WI38 (cell line): ENCODE measurements at regions not wholly inside any gene's neighbourhood (a gene's known extent, or its start where the extent isn't known, plus 50 kb on each side); places are given as distances from the start of the nearest gene placed in this dataset.

Source experiments
- H3K4me3 ChIP-seq: 2 replicates; pipeline ENCODE4 v1.5.1; 2011; ENCODE audit warnings: low read depth, mild to moderate bottlenecking, control low read depth, low read length
- TF ChIP-seq, protein P1 (sequence below): IDR thresholded peaks from 2 replicates; pipeline ENCODE4 v1.5.1; 2012; ENCODE audit warnings: low read depth, mild to moderate bottlenecking, control low read depth, low read length

DNA sequence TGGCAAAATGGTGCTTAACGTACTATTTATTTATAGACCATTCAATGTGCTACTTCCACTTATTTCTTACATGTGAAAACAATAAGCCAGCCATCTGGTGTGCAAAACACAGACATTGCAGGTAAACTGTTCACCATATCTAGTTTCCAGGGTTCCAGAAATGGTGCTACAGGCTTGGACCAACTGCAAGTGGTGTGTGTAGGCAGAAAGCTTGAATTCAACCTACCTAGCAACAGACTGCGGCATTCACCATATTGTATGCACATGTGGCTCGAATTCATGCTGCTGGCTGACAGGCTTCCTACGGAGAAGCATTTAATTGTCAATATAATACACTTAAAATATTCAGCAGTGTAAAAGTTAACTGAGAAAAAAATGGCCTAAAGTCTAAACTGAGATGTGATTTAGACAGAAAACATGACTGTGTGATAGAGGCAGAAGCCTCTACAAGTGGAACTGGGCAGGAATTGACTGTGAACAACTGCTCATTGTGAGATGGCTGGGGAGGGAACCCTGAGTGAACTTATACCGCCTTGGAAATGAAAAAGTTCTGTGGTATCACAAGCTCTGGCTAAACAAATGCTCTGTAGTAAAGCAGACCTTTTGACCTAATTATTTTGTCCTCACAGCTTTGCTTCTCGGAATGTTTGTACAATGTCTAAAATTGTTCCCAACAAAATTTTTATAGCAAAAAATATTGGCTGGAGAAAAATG lies 434.7 kb downstream of the GRIA2 start:
- TF ChIP-seq, protein P1, sequence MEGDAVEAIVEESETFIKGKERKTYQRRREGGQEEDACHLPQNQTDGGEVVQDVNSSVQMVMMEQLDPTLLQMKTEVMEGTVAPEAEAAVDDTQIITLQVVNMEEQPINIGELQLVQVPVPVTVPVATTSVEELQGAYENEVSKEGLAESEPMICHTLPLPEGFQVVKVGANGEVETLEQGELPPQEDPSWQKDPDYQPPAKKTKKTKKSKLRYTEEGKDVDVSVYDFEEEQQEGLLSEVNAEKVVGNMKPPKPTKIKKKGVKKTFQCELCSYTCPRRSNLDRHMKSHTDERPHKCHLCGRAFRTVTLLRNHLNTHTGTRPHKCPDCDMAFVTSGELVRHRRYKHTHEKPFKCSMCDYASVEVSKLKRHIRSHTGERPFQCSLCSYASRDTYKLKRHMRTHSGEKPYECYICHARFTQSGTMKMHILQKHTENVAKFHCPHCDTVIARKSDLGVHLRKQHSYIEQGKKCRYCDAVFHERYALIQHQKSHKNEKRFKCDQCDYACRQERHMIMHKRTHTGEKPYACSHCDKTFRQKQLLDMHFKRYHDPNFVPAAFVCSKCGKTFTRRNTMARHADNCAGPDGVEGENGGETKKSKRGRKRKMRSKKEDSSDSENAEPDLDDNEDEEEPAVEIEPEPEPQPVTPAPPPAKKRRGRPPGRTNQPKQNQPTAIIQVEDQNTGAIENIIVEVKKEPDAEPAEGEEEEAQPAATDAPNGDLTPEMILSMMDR = no peak
- no peak overlapping the region for H3K4me3 ChIP-seq

DNA sequence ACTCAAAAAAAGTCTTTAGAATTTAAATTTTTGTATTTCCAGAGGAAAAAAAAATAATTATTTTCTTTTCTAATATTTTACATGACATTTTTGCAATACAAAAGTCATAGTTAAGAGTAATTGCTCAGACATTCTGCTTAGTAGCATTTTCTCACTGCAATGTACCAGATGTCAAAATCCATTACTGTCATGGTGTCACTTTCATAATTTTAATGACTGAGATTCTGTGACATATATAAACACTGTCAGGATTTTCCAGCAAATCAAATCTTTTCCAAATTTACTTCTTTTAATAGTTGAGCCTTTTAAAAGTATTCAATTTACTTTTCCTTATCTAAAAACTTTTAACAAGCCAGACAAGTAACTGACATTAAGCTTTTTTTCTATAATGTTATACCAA lies 422.7 kb downstream of the GRIA2 start:
- TF ChIP-seq, protein P1 = no peak
- no peak overlapping the region for H3K4me3 ChIP-seq

DNA sequence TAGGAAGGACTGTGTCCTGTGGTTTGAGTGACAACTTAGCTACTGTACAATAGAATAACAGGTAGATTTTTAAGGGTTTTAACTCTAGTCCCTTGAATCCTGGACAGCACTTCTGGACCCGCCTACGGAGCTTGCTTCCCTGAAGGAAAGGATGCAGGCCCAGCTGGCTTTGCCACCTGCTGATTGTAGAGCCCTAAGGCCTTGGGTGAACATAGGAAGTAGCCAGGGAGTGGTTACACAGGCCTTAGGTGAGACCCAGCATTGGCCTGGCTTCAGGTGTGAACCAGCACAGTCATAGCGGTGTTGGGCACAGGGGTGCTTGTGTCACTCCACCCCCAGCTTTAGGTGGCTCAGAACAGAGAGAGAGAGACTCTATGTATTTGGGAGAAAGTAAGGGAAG lies 413.5 kb downstream of the GRIA2 start:
- no peak overlapping the region for H3K4me3 ChIP-seq
- TF ChIP-seq, protein P1 = no peak

DNA sequence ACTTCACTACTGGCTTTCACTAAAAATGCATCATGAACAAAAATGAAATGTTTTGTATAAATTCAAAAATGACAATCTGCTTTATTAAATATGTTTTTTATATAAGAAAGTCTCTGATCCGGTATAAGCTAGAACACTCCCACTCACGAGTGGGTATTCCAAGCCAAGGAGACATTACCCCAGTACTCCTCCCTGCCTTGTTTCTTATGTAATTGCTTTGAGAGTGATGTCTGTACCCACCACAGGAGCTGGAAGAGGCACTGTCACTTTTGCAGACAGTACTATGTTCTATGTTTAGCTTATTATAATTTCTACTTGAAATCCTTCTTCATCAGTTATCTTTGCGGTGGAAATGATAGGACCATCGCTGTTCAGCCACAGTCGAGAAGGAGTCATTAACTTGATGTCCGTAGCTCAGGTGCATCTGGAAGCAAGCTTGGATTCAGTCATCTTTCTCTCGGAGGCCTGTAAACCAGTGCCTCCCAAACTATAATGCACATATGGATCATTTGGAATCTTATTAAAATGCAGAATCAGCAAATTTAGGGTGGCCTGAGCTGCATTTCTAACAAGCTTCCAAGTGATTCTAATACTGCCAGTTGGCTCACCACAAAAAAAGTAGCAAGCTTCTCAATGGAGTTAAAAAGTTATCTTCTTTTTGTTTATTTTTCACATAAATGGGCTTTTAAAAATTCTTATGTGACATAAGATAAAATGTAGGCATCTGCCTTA lies 396.4 kb downstream of the GRIA2 start:
- TF ChIP-seq, protein P1 = no peak

DNA sequence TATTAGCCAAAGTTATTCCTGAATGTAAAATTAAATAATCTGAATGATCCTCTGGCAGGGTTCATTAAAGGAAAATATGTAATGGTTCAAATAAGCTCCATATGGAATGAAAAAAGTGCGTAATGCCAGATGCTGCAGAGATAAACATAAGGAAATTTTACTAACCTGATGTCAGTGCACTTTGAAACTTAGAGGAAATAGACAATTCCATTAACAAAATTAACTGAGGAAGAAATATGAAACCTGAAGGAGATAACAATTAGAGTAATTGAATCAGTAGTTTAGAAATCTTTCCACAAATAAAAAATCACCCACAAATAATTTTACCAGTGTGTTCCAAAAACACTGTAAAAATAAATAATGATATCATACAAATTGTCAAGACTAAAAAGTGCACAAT lies 387.5 kb downstream of the GRIA2 start:
- H3K4me3 ChIP-seq = no peak overlapping the region
- TF ChIP-seq, protein P1 = no peak

More for the DNA sequence above, 396.4 kb downstream of the GRIA2 start:
- no peak overlapping the region for H3K4me3 ChIP-seq

DNA sequence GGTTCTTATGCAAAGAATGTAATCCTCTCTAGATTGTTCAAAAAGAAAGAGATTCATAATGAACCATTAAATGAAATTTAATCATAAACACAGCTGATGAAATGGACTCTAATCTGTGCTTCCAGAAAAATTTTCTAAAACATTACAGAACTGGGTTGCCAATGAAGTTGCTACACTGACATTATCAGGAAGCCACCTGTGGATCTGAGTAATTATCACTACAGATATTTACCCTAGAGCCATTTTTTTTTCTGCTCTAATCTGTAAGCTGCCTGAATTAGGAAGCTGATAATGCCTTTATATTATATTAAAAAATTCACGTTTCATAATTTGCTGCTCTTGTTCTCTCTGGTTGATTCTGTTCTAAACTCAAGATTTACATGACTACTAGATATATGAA lies 380.1 kb downstream of the GRIA2 start:
- no peak overlapping the region for H3K4me3 ChIP-seq
- TF ChIP-seq, protein P1 = no peak

DNA sequence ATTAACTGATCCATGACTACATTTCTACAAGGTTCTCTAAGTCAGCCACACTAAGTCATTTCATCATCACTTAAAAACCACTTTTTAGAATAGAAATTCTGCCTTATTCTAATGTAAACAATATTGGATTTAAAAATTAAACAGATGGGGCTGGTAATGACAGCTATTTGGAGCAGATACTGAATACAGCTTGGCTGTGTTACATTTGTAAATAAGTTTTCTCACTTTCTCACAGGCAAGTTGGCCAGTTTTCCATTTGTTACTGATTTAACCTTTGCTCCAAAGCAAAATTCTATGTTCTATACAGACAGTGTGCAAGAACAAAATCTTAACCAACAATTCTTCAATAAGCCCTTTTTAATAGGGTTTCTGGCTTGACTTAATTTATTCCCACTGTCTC lies 370.7 kb downstream of the GRIA2 start:
- TF ChIP-seq, protein P1 = no peak

More for the DNA sequence above, 370.7 kb downstream of the GRIA2 start:
- no peak overlapping the region for H3K4me3 ChIP-seq
